ENCODE measurements at regions not wholly inside any gene's neighbourhood (a gene's known extent, or its start where the extent isn't known, plus 50 kb on each side); places are given as distances from the start of the nearest gene placed in this dataset.

GRCh38 chr21:15522148-15522547 is 207.6 kb upstream of the USP25 start:
- Histone ChIP-seq H3K4me1 (ENCODE audit: control insufficient read depth in 1 of 2, insufficient read depth in 2 of 2, low read length in 2 of 2) (no peaks in the 10 kb centered on the region), H3K4me3 (ENCODE audit: low read length in 2 of 2) (no peak overlapping the region), H3K27ac (ENCODE audit: low read depth in 1 of 2, low read length in 2 of 2) (no peak overlapping the region), H3K9me3 (ENCODE audit: control insufficient read depth, low read length) (no peaks in the 10 kb centered on the region), H3K27me3 (ENCODE audit: control insufficient read depth in 1 of 2, insufficient read depth in 2 of 2, low read length in 1 of 2) (no peaks in the 10 kb centered on the region), H3K36me3 (ENCODE audit: control insufficient read depth in 1 of 2, insufficient read depth in 2 of 2, low read length in 1 of 2) (no peaks in the 10 kb centered on the region)
- WGBS, 2 donors = 93 to 97% methylated on average over 5 of the region's 5 CpGs
- ATAC-seq (ENCODE audit: low FRiP score) (no peak), DNase-seq (no peak)
- intact Hi-C loops (cut with DNase I) = no loop called here

- H3K27me3 ChIP-seq (ENCODE audit: control insufficient read depth in 1 of 2, insufficient read depth in 2 of 2, low read length in 1 of 2) = no peaks in the 10 kb centered on the region
- H3K4me3 ChIP-seq (ENCODE audit: low read length in 2 of 2) = no peak overlapping the region
- no peaks in the 10 kb centered on the region for H3K36me3 ChIP-seq (ENCODE audit: control insufficient read depth in 1 of 2, insufficient read depth in 2 of 2, low read length in 1 of 2)
- intact Hi-C loops (cut with DNase I) = no loop called here
- H3K27ac ChIP-seq (ENCODE audit: low read depth in 1 of 2, low read length in 2 of 2) = no peak overlapping the region
- H3K4me1 ChIP-seq (ENCODE audit: control insufficient read depth in 1 of 2, insufficient read depth in 2 of 2, low read length in 2 of 2) = no peaks in the 10 kb centered on the region
- DNase-seq = no peak
- no peaks in the 10 kb centered on the region for H3K9me3 ChIP-seq (ENCODE audit: control insufficient read depth, low read length)
- no peak for ATAC-seq (ENCODE audit: low FRiP score)
These were observed 204.9 kb upstream of the USP25 start for GRCh38 chr21:15524855-15525254.

- WGBS, 2 donors = 32 to 49% methylated on average over 2 of the region's 2 CpGs
- no peak overlapping the region for H3K4me3 ChIP-seq (ENCODE audit: low read length in 2 of 2)
- ATAC-seq (ENCODE audit: low FRiP score) (no peak), DNase-seq (no peak)
- H3K36me3 ChIP-seq (ENCODE audit: control insufficient read depth in 1 of 2, insufficient read depth in 2 of 2, low read length in 1 of 2) = no peaks in the 10 kb centered on the region
- peaks cover 1% of the 10 kb centered on the region for H3K9me3 ChIP-seq (ENCODE audit: control insufficient read depth, low read length)
- no peaks in the 10 kb centered on the region for H3K27me3 ChIP-seq (ENCODE audit: control insufficient read depth in 1 of 2, insufficient read depth in 2 of 2, low read length in 1 of 2)
- intact Hi-C loops (cut with DNase I) = no loop called here
- H3K4me1 ChIP-seq (ENCODE audit: control insufficient read depth in 1 of 2, insufficient read depth in 2 of 2, low read length in 2 of 2) = no peaks in the 10 kb centered on the region
- no peak overlapping the region for H3K27ac ChIP-seq (ENCODE audit: low read depth in 1 of 2, low read length in 2 of 2)
These were observed 203.0 kb upstream of the USP25 start for GRCh38 chr21:15526798-15527197.

- no peaks in the 10 kb centered on the region for H3K36me3 ChIP-seq (ENCODE audit: control insufficient read depth in 1 of 2, insufficient read depth in 2 of 2, low read length in 1 of 2)
- peaks cover 1% of the 10 kb centered on the region for H3K9me3 ChIP-seq (ENCODE audit: control insufficient read depth, low read length)
- 57 to 72% methylated on average over 2 of the region's 2 CpGs for WGBS, 2 donors
- no peaks in the 10 kb centered on the region for H3K4me1 ChIP-seq (ENCODE audit: control insufficient read depth in 1 of 2, insufficient read depth in 2 of 2, low read length in 2 of 2)
- no peak overlapping the region for H3K27ac ChIP-seq (ENCODE audit: low read depth in 1 of 2, low read length in 2 of 2)
- DNase-seq (no peak), ATAC-seq (ENCODE audit: low FRiP score) (no peak)
- intact Hi-C loops (cut with DNase I) = no loop called here
- H3K27me3 ChIP-seq (ENCODE audit: control insufficient read depth in 1 of 2, insufficient read depth in 2 of 2, low read length in 1 of 2) = no peaks in the 10 kb centered on the region
- H3K4me3 ChIP-seq (ENCODE audit: low read length in 2 of 2) = no peak overlapping the region
These were observed 201.4 kb upstream of the USP25 start for GRCh38 chr21:15528346-15528745.

GRCh38 chr21:15531986-15532385 is 197.8 kb upstream of the USP25 start:
- no peak for ATAC-seq (ENCODE audit: low FRiP score)
- no peak overlapping the region for H3K27ac ChIP-seq (ENCODE audit: low read depth in 1 of 2, low read length in 2 of 2)
- 82 to 89% methylated on average over 3 of the region's 3 CpGs for WGBS, 2 donors
- no peaks in the 10 kb centered on the region for H3K27me3 ChIP-seq (ENCODE audit: control insufficient read depth in 1 of 2, insufficient read depth in 2 of 2, low read length in 1 of 2)
- peaks cover 1% of the 10 kb centered on the region for H3K9me3 ChIP-seq (ENCODE audit: control insufficient read depth, low read length)
- no peak overlapping the region for H3K4me3 ChIP-seq (ENCODE audit: low read length in 2 of 2)
- no peak for DNase-seq
- H3K36me3 ChIP-seq (ENCODE audit: control insufficient read depth in 1 of 2, insufficient read depth in 2 of 2, low read length in 1 of 2) = no peaks in the 10 kb centered on the region
- H3K4me1 ChIP-seq (ENCODE audit: control insufficient read depth in 1 of 2, insufficient read depth in 2 of 2, low read length in 2 of 2) = no peaks in the 10 kb centered on the region
- intact Hi-C loops (cut with DNase I) = no loop called here

GRCh38 chr21:15533618-15534017 is 196.2 kb upstream of the USP25 start:
- 76 to 85% methylated on average over 4 of the region's 4 CpGs for WGBS, 2 donors
- peaks cover 1% of the 10 kb centered on the region for H3K9me3 ChIP-seq (ENCODE audit: control insufficient read depth, low read length)
- intact Hi-C loops (cut with DNase I) = no loop called here
- no peak overlapping the region for H3K4me3 ChIP-seq (ENCODE audit: low read length in 2 of 2)
- no peaks in the 10 kb centered on the region for H3K4me1 ChIP-seq (ENCODE audit: control insufficient read depth in 1 of 2, insufficient read depth in 2 of 2, low read length in 2 of 2)
- no peaks in the 10 kb centered on the region for H3K27me3 ChIP-seq (ENCODE audit: control insufficient read depth in 1 of 2, insufficient read depth in 2 of 2, low read length in 1 of 2)
- ATAC-seq (ENCODE audit: low FRiP score) (no peak), DNase-seq (no peak)
- H3K36me3 ChIP-seq (ENCODE audit: control insufficient read depth in 1 of 2, insufficient read depth in 2 of 2, low read length in 1 of 2) = no peaks in the 10 kb centered on the region
- no peak overlapping the region for H3K27ac ChIP-seq (ENCODE audit: low read depth in 1 of 2, low read length in 2 of 2)

- DNase-seq = no peak
- 71 to 72% methylated on average over 4 of the region's 4 CpGs for WGBS, 2 donors
- Histone ChIP-seq H3K27me3 (ENCODE audit: control insufficient read depth in 1 of 2, insufficient read depth in 2 of 2, low read length in 1 of 2) (no peaks in the 10 kb centered on the region), H3K9me3 (ENCODE audit: control insufficient read depth, low read length) (peaks cover 1% of the 10 kb centered on the region), H3K4me3 (ENCODE audit: low read length in 2 of 2) (no peak overlapping the region), H3K4me1 (ENCODE audit: control insufficient read depth in 1 of 2, insufficient read depth in 2 of 2, low read length in 2 of 2) (no peaks in the 10 kb centered on the region), H3K27ac (ENCODE audit: low read depth in 1 of 2, low read length in 2 of 2) (no peak overlapping the region), H3K36me3 (ENCODE audit: control insufficient read depth in 1 of 2, insufficient read depth in 2 of 2, low read length in 1 of 2) (no peaks in the 10 kb centered on the region)
- ATAC-seq (ENCODE audit: low FRiP score) = no peak
- intact Hi-C loops (cut with DNase I) = no loop called here
These were observed 195.3 kb upstream of the USP25 start for GRCh38 chr21:15534450-15534886.

- ATAC-seq (ENCODE audit: low FRiP score) (no peak), DNase-seq (no peak)
- Histone ChIP-seq H3K4me1 (ENCODE audit: control insufficient read depth in 1 of 2, insufficient read depth in 2 of 2, low read length in 2 of 2) (no peaks in the 10 kb centered on the region), H3K4me3 (ENCODE audit: low read length in 2 of 2) (no peak overlapping the region), H3K27ac (ENCODE audit: low read depth in 1 of 2, low read length in 2 of 2) (no peak overlapping the region), H3K9me3 (ENCODE audit: control insufficient read depth, low read length) (no peaks in the 10 kb centered on the region), H3K36me3 (ENCODE audit: control insufficient read depth in 1 of 2, insufficient read depth in 2 of 2, low read length in 1 of 2) (no peaks in the 10 kb centered on the region), H3K27me3 (ENCODE audit: control insufficient read depth in 1 of 2, insufficient read depth in 2 of 2, low read length in 1 of 2) (no peaks in the 10 kb centered on the region)
- WGBS, 2 donors = 64 to 71% methylated on average over 2 of the region's 2 CpGs
- intact Hi-C loops (cut with DNase I) = no loop called here
These were observed 190.4 kb upstream of the USP25 start for GRCh38 chr21:15539376-15539775.

- intact Hi-C loops (cut with DNase I) = no loop called here
- no peak overlapping the region for H3K27ac ChIP-seq (ENCODE audit: low read depth in 1 of 2, low read length in 2 of 2)
- ATAC-seq (ENCODE audit: low FRiP score) (no peak), DNase-seq (no peak)
- H3K9me3 ChIP-seq (ENCODE audit: control insufficient read depth, low read length) = no peaks in the 10 kb centered on the region
- no peaks in the 10 kb centered on the region for H3K4me1 ChIP-seq (ENCODE audit: control insufficient read depth in 1 of 2, insufficient read depth in 2 of 2, low read length in 2 of 2)
- H3K36me3 ChIP-seq (ENCODE audit: control insufficient read depth in 1 of 2, insufficient read depth in 2 of 2, low read length in 1 of 2) = no peaks in the 10 kb centered on the region
- 64 to 73% methylated on average over 6 of the region's 6 CpGs for whole genome bisulfite sequencing, 2 donors
- H3K4me3 ChIP-seq (ENCODE audit: low read length in 2 of 2) = no peak overlapping the region
- H3K27me3 ChIP-seq (ENCODE audit: control insufficient read depth in 1 of 2, insufficient read depth in 2 of 2, low read length in 1 of 2) = no peaks in the 10 kb centered on the region
These were observed 186.3 kb upstream of the USP25 start for GRCh38 chr21:15543473-15543872.
